HepG2 (cell line): ENCODE measurements at regions not wholly inside any gene's neighbourhood (a gene's known extent, or its start where the extent isn't known, plus 50 kb on each side); places are given as distances from the start of the nearest gene placed in this dataset.
"Not testable (repeated sequence)": the region's sequence is repeated elsewhere in the genome, so short reads cannot be mapped to it uniquely, and the experiment has no call there.

Experiments
- ATAC-seq: fragments of 200-7000 bp; cut with Tn5 transposase; 3 replicates; pipeline ENCODE4 v1.9.1; 2020; ENCODE audit warnings: mild to moderate bottlenecking, moderate library complexity
- BruUV-seq: library from RNA; stranded (reverse); fragments of 400-500 nt; replicated peaks from 2 replicates; lab custom pipeline; 2021; lab: Mats Ljungman, UMichigan
- CTCF ChIA-PET: fragments of 300-600 bp; formaldehyde crosslinking; extraction: SDS; loops from one replicate; lab custom pipeline; 2021; ENCODE audit warnings: low total read pairs, inconsistent platforms, low intra/inter-chr PET ratio; lab: Yijun Ruan, JAX
- POLR2A ChIA-PET: fragments of 350-600 bp; sonication (Branson Sonifier 250); formaldehyde crosslinking; loops from one replicate; lab custom pipeline; 2020; ENCODE audit warnings: antibody characterized with exemption, inconsistent platforms; lab: Yijun Ruan, JAX
- DNase-seq: peaks from one replicate; pipeline ENCODE4 v3.0.0-alpha.2; 2015; ENCODE audit warnings: low spot score
- FAIRE-seq: peaks from 3 replicates; lab custom pipeline; 2011; peaks lifted over from hg19 to GRCh38; lab: Jason Lieb, UNC
- H2AFZ ChIP-seq: one replicate; pipeline ENCODE4 v1.6.1; 2011; ENCODE audit warnings: low read length, inconsistent platforms
- H3K27ac ChIP-seq: fragments of 300-600 bp; 3 replicates; pipeline ENCODE4 v1.8.0; 2011; ENCODE audit warnings: mixed run types, mild to moderate bottlenecking, mixed read lengths, low read length, inconsistent platforms; ENCODE audit not compliant: insufficient read depth; ENCODE audit errors: extremely low read length
- H3K27me3 ChIP-seq, 2 experiments: fragments of 200-600 bp in 1 of 2; 2 replicates in 1 of 2; 3 replicates in 1 of 2; pipeline versions ENCODE4 v1.6.0 to v1.8.0; 2011; ENCODE audit warnings: low read length in 2 of 2, mild to moderate bottlenecking in 2 of 2, moderate library complexity in 2 of 2, inconsistent platforms in 1 of 2; ENCODE audit not compliant: insufficient read depth in 2 of 2, control insufficient read depth in 1 of 2
- H3K36me3 ChIP-seq, 2 experiments: fragments of 200-600 bp in 1 of 2; replicated peaks in 1 of 2; 2 replicates in 1 of 2; 3 replicates in 1 of 2; pipeline versions ENCODE4 v1.5.1 to v1.8.0; 2011; ENCODE audit warnings: low read length in 2 of 2, inconsistent platforms in 1 of 2; ENCODE audit not compliant: insufficient read depth in 2 of 2, control insufficient read depth in 1 of 2
- H3K4me1 ChIP-seq: 2 replicates; pipeline ENCODE4 v1.5.1; 2012; ENCODE audit warnings: low read length, inconsistent platforms; ENCODE audit not compliant: insufficient read depth
- H3K4me2 ChIP-seq: 2 replicates; pipeline ENCODE4 v1.6.0; 2011; ENCODE audit warnings: low read depth, low read length, inconsistent platforms
- H3K4me3 ChIP-seq, 3 experiments: fragments of 200-600 bp in 1 of 3; sonication (generic), shearing (Covaris generic) in 1 of 3; replicated peaks in 1 of 3; 2 replicates each; pipeline ENCODE4 v1.5.1; 2011 to 2016; ENCODE audit warnings: low read length in 3 of 3, inconsistent platforms in 2 of 3, low read depth in 2 of 3, mild to moderate bottlenecking in 2 of 3, control low read depth in 1 of 3, mixed read lengths in 1 of 3; ENCODE audit not compliant: insufficient read depth in 1 of 3
- H3K79me2 ChIP-seq: one replicate; pipeline ENCODE4 v1.6.1; 2011; ENCODE audit warnings: low read length, inconsistent platforms; ENCODE audit not compliant: insufficient read depth
- H3K9ac ChIP-seq: 2 replicates; pipeline ENCODE4 v1.6.0; 2011; ENCODE audit warnings: mild to moderate bottlenecking, low read depth, low read length, inconsistent platforms; ENCODE audit not compliant: insufficient read depth
- H3K9me3 ChIP-seq: 2 replicates; pipeline ENCODE4 v1.5.1; 2012; ENCODE audit warnings: mild to moderate bottlenecking, low read length
- H4K20me1 ChIP-seq: 2 replicates; pipeline ENCODE4 v1.6.0; 2011; ENCODE audit warnings: inconsistent platforms, mild to moderate bottlenecking, low read length, moderate library complexity; ENCODE audit not compliant: insufficient read depth
- FOXP1 ChIP-seq, 2 experiments: fragments of 450-650 bp in 1 of 2; IDR thresholded peaks; 2 replicates each; pipeline ENCODE4 v1.6.1; 2017 to 2018; ENCODE audit warnings: antibody characterized with exemption in 1 of 2
- IRF9 ChIP-seq: sonication (generic); formaldehyde crosslinking; IDR thresholded peaks from 2 replicates; pipeline ENCODE4 v1.8.0; 2022; ENCODE audit warnings: missing genetic modification reagents, mild to moderate bottlenecking, borderline replicate concordance
- JUNB ChIP-seq: sonication (generic); formaldehyde crosslinking; IDR thresholded peaks from 2 replicates; pipeline ENCODE4 v1.8.0; 2022; ENCODE audit warnings: missing genetic modification reagents, mild to moderate bottlenecking, borderline replicate concordance
- TERF1 ChIP-seq: sonication (generic); formaldehyde crosslinking; IDR thresholded peaks from 2 replicates; pipeline ENCODE4 v1.8.0; 2022; ENCODE audit warnings: mild to moderate bottlenecking, missing genetic modification reagents, moderate library complexity
- ZBTB34 ChIP-seq: sonication (generic); formaldehyde crosslinking; IDR thresholded peaks from 2 replicates; pipeline ENCODE4 v1.8.0; 2022; ENCODE audit warnings: mild to moderate bottlenecking, missing genetic modification reagents
- ZNF724P ChIP-seq: sonication (generic); formaldehyde crosslinking; IDR thresholded peaks from 2 replicates; pipeline ENCODE4 v1.8.0; 2022; ENCODE audit warnings: missing genetic modification reagents, borderline replicate concordance
- WGBS: methylation state at CpG from one replicate; pipeline ENCODE4 v1.1.6; 2017; ENCODE audit warnings: low lambda C conversion rate; 5-methylcytosine and 5-hydroxymethylcytosine counted together
- in situ Hi-C: cut with HindIII; loops from 2 replicates; pipeline ENCODE4 v1.10.0; 2017; ENCODE audit warnings: low pct_unique_long_range_greater_than_20kb; ENCODE audit not compliant: extremely low pct_ligation_motif_present
- intact Hi-C: fragments of 100-400 bp; cut with micrococcal nuclease; formaldehyde crosslinking; loops from one replicate; pipeline ENCODE4 v1.10.0; 2022; ENCODE audit not compliant: unreplicated experiment
- TF ChIP-seq, protein P1 (sequence below): sonication (generic); formaldehyde crosslinking; IDR thresholded peaks from 2 replicates; pipeline ENCODE4 v1.9.0; 2021; ENCODE audit warnings: missing genetic modification reagents, borderline replicate concordance

DNA sequence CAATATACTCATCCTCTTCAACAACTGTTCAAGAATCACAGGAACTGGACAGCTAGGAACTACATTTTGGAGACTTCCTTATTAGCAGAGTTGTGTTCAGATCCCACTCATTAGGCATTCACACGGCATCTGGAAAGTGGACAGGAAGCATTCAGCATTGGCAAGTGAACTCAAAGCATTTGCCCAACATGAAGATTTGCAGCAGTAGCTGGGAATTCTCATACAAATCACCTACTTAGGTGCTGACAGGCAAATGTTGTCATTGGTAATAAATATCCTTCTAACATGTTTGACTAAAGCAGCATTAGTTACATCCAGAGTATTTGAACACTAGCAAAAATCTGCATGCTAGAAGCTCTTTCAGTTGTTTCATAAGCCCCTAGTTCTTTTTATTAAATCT is 350.8 kb downstream of the PTH2R start (continued):
- no peak for TF ChIP-seq FOXP1 (IDR thresholded peaks at IDR 0.05)
- no peak for TF ChIP-seq FOXP1 (CRISPR knock-in tag; IDR thresholded peaks at IDR 0.05)
- TF ChIP-seq, protein P1, sequence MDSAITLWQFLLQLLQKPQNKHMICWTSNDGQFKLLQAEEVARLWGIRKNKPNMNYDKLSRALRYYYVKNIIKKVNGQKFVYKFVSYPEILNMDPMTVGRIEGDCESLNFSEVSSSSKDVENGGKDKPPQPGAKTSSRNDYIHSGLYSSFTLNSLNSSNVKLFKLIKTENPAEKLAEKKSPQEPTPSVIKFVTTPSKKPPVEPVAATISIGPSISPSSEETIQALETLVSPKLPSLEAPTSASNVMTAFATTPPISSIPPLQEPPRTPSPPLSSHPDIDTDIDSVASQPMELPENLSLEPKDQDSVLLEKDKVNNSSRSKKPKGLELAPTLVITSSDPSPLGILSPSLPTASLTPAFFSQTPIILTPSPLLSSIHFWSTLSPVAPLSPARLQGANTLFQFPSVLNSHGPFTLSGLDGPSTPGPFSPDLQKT (CRISPR knock-in tag) = no peak
- TF ChIP-seq, all 625 proteins: peak for 0

DNA sequence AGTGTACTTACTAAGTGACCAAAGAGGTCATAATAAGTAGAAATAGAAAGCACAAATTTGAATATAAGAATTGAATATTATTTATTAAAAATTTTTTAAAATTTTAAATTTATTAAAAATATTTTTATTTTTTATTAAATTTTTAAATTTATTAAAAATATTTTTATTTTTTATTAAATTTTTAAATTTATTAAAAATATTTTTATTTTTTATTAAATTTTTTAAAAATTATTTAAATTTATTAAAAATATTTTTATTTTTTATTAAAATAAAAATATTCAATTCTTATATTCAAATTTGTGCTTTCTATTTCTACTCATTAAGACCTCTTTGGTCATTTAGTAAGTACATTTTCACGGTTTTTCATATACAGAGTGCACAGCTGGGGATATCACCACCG is 366.5 kb downstream of the PTH2R start:
- H3K4me3 ChIP-seq, BruUV-seq, H3K9ac ChIP-seq, intact Hi-C loops, H2AFZ ChIP-seq, DNase-seq, POLR2A ChIA-PET, H3K9me3 ChIP-seq, CTCF ChIA-PET, H3K4me1 ChIP-seq, H4K20me1 ChIP-seq, FAIRE-seq, H3K4me2 ChIP-seq, H3K27me3 ChIP-seq, H3K79me2 ChIP-seq, H3K27ac ChIP-seq, ATAC-seq, in situ Hi-C loops, H3K36me3 ChIP-seq: not testable (repeated sequence)
- 4% methylated on average over 2 of the region's 2 CpGs for WGBS

GRCh38 chr2:208781166-208781565 is 374.6 kb downstream of the PTH2R start:
- ChIA-PET CTCF (no interaction called here), POLR2A (no interaction called here)
- Histone ChIP-seq H3K4me1 (no peaks in the 10 kb centered on the region), H3K27ac (no peak overlapping the region), H4K20me1 (no peaks in the 10 kb centered on the region), H3K9me3 (no peaks in the 10 kb centered on the region), H3K4me3 (no peak overlapping the region), H3K4me2 (no peak overlapping the region), H2AFZ (no peak overlapping the region), H3K9ac (no peak overlapping the region), H3K79me2 (no peaks in the 10 kb centered on the region), H3K27me3 (no peaks in the 10 kb centered on the region), H3K36me3 (no peaks in the 10 kb centered on the region)
- no peak for FAIRE-seq
- no peak for DNase-seq
- in situ Hi-C loops = no loop called here
- no peak for TF ChIP-seq TERF1 (CRISPR knock-in tag)
- no peak for TF ChIP-seq ZNF724P
- no peak for TF ChIP-seq ZBTB34
- TF ChIP-seq JUNB = no peak
- no peak for TF ChIP-seq IRF9 (CRISPR knock-in tag)
- no TSS peak for BruUV-seq
- intact Hi-C loops = no loop called here
- ATAC-seq = no peak
- WGBS = 29% methylated on average over 1 of the region's 1 CpG
